T47D (cell line): ENCODE measurements at regions not wholly inside any gene's neighbourhood (a gene's known extent, or its start where the extent isn't known, plus 50 kb on each side); places are given as distances from the start of the nearest gene placed in this dataset.
"Not testable (repeated sequence)": the region's sequence is repeated elsewhere in the genome, so short reads cannot be mapped to it uniquely, and the experiment has no call there.

Source experiments
- DNase-seq, 2 experiments: peaks; one replicate each; pipeline versions ENCODE4 v3.0.0 to v3.0.0-alpha.2; 2011 to 2012; ENCODE audit warnings: low read depth in 1 of 2, low spot score in 1 of 2
- JUND ChIP-seq: IDR thresholded peaks from 2 replicates; pipeline ENCODE4 v1.6.1; 2012; ENCODE audit warnings: low read depth
- in situ Hi-C: cut with HindIII; loops from 2 replicates; pipeline ENCODE4 v1.10.0; 2016; ENCODE audit warnings: low sequenced_read_pairs, low pct_unique_long_range_greater_than_20kb

DNA sequence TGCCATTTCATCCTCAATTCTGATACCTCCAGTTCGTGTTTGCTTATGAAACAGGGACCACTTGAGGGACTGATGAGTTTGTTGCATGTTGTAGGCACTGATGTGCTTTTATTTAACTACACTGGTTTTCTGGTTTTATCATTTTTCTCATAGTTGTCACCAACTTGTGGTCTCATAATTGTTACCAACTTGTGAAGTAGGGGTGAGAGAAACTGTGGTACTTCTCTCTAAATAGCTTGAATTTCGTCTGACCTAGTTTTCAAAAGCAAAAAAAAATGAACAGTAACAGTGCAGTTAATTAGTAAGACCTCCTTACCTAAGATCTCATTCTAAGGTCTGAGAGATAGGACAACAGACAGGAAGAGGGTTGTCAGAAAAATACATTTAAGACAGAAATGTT is 78.0 kb downstream of the ANXA2R start:
- in situ Hi-C loops = no loop called here

DNA sequence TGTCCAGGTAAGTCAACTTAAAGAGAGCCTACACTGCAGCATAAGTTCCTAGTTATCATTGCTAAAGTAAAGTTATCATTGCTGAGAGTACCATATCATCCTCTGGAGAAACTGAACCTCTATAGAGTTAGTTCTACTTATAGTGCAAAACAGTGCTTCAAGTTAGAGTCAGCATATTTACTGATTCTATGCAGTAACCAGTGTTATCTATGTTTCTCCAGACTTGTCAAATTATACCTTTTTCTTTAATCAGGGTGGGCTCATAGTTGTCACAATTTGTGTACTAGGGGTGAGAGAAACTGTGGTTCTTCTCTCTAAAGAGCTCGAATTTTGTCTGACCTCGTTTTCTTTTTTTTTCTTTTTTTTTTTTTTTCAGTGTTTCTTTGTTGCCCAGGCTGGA is 79.6 kb downstream of the ANXA2R start:
- TF ChIP-seq JUND = no peak
- in situ Hi-C loops = no loop called here

More for the DNA sequence above, 78.0 kb downstream of the ANXA2R start:
- TF ChIP-seq JUND = no peak
- no peak for DNase-seq

DNA sequence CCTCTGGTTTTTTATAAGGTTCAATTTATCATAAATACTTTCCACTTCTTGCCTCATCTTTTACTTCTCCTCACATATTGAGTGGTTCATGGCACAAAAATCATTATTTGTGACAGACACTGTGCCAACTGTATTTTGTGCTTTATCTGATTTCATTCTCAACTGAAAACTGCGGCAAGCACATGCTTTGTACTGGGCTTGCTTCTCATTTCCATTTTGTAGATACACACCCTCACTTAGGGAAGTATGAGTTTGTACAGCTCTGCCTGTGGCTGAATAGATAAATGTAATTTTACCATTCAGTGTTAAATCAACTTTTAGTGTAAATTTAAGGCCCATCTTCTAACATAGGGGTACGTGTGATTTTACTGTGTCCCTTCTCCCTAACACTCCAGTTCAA is 83.6 kb downstream of the ANXA2R start:
- TF ChIP-seq JUND = no peak
- in situ Hi-C loops = no loop called here
- no peak for DNase-seq

More for the DNA sequence above, 79.6 kb downstream of the ANXA2R start:
- no peak for DNase-seq

DNA sequence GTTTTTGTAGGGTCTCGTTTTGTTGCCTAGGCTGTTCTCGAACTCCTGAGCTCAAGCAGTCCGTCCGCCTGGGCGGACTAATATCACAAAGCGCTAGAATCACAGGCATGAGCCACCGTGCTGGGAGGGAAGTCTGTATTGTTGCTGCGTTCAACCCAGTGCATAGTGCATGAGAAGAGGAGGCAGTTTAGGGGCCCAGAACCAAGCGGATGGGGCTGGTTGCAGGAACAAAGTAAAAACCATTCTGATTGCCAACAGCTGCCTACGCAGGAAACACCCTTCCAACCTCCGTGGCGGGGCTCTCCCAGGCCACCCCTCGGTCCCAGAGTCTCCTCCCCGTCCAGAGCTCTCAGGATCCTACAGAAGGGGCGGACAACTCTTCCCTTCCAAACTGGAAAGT is 87.1 kb downstream of the ANXA2R start:
- no peak for DNase-seq
- no peak for TF ChIP-seq JUND
- in situ Hi-C loops = no loop called here

DNA sequence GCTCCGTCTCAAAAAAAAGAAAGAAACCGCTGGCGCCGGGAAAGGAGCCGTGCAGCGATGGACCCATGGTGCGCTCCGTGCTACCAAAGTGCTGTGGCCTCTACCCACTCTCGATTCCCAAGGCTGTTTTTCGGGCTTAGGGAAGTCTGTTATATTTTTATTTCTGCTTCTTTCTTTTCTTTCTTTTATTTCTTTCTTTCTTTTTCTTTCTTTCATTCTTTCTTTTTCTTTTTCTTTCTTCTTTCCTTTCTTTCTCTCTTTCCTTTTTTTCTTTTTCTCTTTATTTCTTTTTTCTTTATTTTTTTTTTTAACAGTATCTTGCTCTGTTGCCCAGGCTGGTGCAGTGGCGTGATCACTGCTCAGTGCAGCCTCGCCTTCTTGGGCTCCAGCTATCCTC is 87.5 kb downstream of the ANXA2R start:
- TF ChIP-seq JUND = no peak
- no peak for DNase-seq
- in situ Hi-C loops = no loop called here

DNA sequence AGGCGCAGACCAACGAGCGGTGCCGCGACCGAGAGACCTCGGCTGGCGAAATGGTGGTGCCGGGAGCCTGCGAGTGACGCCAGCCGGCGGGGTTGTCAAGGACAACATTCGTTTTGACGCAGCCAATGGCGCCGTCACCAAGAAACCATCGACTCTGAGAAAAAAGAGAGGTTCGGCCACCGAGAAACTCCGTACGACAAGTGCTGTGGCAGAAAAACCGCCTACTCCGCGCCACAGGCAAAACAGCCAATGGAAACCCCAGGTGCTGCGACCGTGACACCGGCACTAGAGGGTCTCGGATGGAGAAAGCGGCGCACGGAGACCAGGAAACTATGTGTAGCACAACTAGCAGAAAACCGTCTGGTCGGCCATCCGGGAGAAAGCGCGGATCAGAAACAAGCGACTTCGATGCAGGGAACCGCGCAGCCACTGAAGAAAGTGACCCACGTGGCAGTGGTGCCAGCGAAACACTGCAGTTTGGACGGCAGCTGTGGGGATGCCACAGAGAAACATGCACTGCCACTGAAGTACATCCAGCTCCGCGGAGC is 88.8 kb downstream of the ANXA2R start:
- no peak for DNase-seq
- TF ChIP-seq JUND = no peak
- in situ Hi-C loops = no loop called here

DNA sequence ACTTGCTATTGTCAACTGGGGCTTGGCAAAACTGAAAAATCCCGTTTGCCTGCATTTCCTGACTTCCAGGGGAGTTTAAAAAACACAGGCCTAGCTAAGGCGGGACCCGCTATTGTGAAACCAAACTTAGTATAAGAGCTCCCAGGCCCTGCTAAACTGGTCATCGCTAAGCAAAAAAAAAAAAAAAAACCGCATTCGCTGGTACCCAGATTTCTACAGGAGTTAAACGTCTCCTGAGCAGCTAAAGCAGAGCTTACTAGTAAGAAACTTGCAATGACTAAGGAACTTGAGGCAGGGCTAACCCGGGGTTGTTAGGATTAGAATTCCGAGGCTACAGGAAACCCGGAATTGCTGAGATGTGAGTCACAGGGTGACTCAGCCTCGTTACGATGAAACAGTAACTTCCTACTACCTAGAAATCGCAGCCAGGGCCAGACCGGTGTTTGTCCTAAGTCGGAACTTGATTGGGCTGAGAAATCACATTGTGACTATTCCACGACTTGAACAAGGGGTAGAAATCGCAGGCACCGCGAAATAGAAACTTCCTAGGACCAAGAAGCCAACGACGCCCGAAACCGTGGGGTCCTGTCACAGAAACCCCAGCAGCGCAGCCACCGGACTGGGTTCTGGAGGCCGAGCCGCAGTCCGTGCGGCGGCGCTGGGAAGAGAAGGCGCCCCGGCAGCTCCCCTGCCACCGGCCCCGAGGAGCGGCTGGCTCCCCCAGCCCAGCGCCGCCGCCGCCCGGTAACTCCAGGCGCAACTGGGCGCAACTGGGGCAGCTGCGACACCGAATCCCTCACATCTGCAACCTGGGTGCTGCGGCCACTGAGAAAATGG is 89.4 kb downstream of the ANXA2R start:
- peak in 1 of 2 experiments; percentile 74 for DNase-seq
- no peak for TF ChIP-seq JUND
- in situ Hi-C loops = no loop called here

DNA sequence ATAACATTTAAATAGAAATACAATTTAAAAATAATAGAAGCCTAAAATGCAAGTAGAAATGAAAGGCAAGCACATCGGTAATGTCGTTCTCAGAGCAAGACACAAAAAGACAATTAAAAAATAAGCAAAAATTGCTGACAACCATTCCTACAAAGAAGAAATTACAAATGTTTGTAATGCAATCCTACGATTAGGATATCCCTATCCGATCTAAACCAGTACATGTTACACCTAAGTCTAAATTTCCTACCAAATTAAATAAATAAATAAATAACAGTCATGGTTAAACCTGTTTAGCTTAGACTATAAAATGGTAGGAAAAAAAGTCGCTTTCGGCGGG is 90.0 kb downstream of the ANXA2R start:
- in situ Hi-C loops = no loop called here
- DNase-seq = no peak
- no peak for TF ChIP-seq JUND

DNA sequence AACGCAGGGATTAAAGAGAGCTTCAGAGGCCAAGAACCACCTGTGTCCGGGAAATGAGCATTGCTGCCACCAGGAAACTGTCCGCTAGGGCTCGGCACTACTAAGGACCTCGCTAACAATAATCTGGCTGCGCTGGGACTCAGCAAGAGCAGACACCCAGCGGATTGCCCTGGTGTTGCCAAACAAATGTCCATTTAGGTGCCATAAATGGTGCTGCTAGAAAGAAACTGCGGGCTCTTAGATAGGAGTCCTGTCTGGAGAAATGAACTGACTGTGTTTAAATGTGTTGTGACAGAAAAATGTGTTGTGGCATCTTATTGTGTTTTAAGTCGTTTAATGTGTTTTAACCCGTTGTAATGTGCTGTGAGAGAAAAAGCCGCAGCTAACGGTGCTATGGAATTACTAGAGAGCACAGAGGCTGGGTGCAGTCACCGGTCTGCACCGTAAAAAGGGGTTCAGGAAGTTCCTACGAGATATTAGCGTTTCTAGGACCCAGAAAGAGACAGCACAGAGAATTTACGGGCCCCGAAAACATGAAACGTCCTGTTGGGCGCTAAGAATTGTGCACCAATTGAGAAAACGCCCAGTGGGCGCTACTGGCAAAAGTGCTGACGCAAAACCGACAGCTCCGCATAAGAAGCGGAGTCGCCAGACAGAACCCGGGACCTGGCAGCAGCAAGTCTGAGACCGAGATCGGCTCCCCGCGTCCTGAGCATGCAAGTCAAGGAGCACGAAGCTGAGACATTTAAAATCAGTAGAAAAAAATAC is 90.6 kb downstream of the ANXA2R start:
- TF ChIP-seq JUND = no peak
- in situ Hi-C loops = no loop called here
- DNase-seq = no peak

DNA sequence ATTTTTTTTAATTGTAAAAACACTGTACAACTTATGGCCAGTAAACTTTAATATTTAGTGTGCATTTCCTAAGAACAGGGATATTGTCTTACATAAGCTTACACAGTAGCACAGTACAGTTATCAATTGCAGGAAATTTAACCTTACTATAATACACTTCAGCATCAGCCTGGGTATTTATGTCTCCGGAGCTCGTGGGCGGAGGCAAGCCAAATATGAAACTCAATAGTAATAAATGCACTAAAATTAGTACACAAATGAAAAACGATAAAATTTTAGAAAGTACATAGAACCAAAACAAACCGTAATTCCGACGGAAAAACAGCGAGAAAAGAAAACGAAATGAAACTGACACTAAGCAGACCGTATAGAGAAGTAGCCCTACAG is 91.2 kb downstream of the ANXA2R start:
- no peak for DNase-seq
- TF ChIP-seq JUND = no peak
- in situ Hi-C loops = no loop called here

DNA sequence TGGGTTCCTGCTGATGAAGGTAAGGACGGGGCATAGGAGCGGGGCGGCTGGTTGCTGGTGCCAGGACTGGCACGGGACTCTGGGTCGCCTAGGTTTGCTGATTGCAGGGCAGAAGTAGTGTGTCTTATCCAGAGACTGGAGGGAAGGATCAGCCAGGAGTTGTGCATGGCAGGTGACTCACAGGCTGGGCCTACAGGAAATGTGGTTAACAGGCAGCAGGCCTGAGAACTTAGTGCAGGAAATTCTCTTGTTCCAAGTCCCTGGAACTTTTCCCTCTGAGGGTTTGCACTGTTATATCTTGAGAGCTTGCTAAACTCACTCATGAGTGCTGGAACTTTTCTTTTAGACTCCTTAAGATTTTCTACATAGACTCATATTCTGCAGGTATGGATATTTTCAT is 95.1 kb downstream of the ANXA2R start:
- no peak for TF ChIP-seq JUND
- in situ Hi-C loops = no loop called here
- no peak for DNase-seq

DNA sequence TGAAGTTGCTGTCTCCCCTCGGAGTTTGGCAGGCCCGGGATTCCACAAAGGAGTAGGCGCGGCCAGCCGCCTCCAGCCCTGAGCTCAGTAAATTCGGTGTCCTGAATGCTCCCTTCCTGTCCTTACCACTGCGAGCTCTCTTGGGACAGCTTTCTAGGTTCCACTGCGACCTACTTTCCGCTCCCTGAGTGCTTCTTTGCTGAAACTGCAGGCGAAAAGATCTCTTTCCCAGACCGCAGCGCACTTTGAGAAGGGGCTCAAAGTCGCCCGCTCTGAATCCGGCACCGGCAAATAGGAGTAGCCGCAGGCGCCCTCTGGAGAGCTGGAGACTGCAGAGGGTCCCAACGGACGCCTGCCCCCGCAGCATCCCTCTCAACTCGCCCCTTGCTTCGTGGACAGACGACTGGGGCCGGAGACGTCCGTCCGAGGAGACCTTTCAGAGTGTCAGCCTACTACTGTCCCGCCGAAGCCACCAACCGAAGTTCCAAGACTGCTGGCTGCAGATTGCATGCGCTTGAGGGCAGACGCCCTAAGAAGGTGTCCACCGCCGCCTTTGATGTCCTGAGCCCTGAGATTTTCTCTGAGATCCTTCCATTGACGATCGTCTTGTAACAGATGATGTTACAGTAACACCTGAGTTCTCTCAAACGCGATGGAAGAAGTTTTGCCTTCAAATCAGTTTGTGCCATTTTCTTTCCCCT is 96.0 kb downstream of the ANXA2R start:
- TF ChIP-seq JUND = no peak
- no peak for DNase-seq
- in situ Hi-C loops = no loop called here

DNA sequence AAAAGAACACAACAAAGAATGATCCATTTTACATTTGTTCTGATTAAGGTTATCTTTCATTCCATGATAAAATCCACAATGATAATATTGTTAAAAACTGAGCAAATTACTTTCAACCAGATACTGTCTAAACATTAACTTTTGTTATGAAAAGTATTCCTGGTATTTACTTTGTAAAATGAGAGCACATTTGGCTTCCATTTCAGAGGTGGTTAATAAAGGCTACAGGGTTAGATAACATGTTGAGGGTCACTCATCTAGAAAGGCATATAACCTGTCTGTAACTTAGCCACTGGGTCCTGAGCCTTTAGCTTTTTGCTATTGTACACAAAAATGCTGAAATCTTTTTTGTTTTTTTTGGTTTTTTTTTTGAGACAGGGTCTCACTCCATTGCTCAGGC is 99.3 kb downstream of the ANXA2R start:
- in situ Hi-C loops = no loop called here
- no peak for DNase-seq
- TF ChIP-seq JUND = no peak

DNA sequence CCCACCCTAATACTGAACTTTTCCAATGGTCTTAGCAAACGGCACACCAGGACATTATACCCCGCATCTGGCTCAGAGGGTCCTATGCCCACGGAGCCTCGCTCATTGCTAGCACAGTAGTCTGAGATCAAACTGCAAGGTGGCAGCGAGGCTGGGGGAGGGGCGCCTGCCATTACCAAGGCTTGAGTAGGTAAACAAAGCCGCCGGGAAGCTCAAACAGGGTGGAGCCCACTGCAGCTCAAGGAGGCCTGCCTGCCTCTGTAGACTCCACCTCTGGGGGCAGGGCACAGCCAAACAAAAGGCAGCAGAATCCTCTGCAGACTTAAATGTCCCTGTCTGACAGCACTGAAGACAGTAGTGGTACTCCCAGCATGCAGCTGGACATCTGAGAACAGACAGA is 108.1 kb downstream of the ANXA2R start:
- in situ Hi-C loops = not testable (repeated sequence)
- peak in 1 of 2 experiments; percentile 69 for DNase-seq

DNA sequence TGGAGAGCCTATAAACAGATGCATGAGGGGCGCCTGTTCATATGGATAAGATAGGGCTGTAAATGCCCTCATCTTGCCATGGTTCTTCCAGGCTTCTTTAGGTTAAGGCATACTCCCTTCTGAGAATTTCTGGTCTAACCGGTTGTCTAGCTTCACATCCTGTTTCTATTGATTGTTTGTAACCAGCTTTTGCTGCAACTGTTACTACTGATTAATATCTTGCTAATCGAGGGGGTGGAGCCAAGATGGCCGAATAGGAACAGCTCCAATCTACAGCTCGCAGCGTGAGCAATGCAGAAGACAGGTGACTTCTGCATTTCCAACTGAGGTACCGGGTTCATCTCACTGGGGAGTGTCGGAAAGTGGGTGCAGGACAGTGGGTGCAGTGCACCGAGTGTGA is 108.7 kb downstream of the ANXA2R start:
- peak in 1 of 2 experiments; percentile 79 for DNase-seq
- in situ Hi-C loops = not testable (repeated sequence)
